Prostate gland (tissue), 2 donors: ENCODE measurements at regions not wholly inside any gene's neighbourhood (a gene's known extent, or its start where the extent isn't known, plus 50 kb on each side); places are given as distances from the start of the nearest gene placed in this dataset.

ENCODE experiments used
- DNase-seq: peaks from one replicate; pipeline ENCODE4 v3.0.0-alpha.2; 2019; ENCODE audit warnings: low spot score
- H3K27ac ChIP-seq, 2 donors: fragments of 200-600 bp; sonication (generic); 2 replicates each; pipeline ENCODE4 v1.5.1; 2017 to 2019
- H3K27me3 ChIP-seq: fragments of 200-600 bp; sonication (generic); replicated peaks from 2 replicates; pipeline ENCODE4 v1.5.1; 2019; ENCODE audit not compliant: insufficient read depth
- H3K36me3 ChIP-seq, 2 donors: fragments of 200-600 bp; sonication (generic); 1 replicate in 1 of 2; 2 replicates in 1 of 2; pipeline versions ENCODE4 v1.5.1 to v1.8.1; 2017 to 2019
- H3K4me1 ChIP-seq: fragments of 200-600 bp; sonication (generic); replicated peaks from 2 replicates; pipeline ENCODE4 v1.5.1; 2019
- H3K4me3 ChIP-seq, 2 donors: fragments of 200-600 bp; sonication (generic); 2 replicates each; pipeline ENCODE4 v1.5.1; 2017 to 2019
- H3K9me3 ChIP-seq: fragments of 200-600 bp; sonication (generic); 2 replicates; pipeline ENCODE4 v1.5.1; 2017
- POLR2A ChIP-seq: fragments of 450-650 bp; IDR thresholded peaks from one replicate; pipeline ENCODE4 v1.6.1; 2016; ENCODE audit warnings: antibody characterized with exemption, mild to moderate bottlenecking
- POLR2AphosphoS5 ChIP-seq: sonication (generic); formaldehyde crosslinking; IDR thresholded peaks from one replicate; pipeline ENCODE4 v1.6.1; 2017; ENCODE audit warnings: antibody characterized with exemption
- WGBS: methylation state at CpG from one replicate; pipeline ENCODE4 v1.1.5; 2018; 5-methylcytosine and 5-hydroxymethylcytosine counted together
- intact Hi-C: fragments of 100-400 bp; cut with DNase I; formaldehyde crosslinking; loops from one replicate; pipeline ENCODE4 v1.14.2; 2022
- TF ChIP-seq, protein P1 (sequence below), 4 experiments: fragments of 200-600 bp in 2 of 4; fragments of 450-650 bp in 2 of 4; sonication (generic) in 2 of 4; IDR thresholded peaks; 1 replicate in 3 of 4; 2 replicates in 1 of 4; pipeline ENCODE4 v1.5.1; 2016 to 2019; ENCODE audit warnings: antibody characterized with exemption in 4 of 4, mild to moderate bottlenecking in 2 of 4, moderate library complexity in 2 of 4

DNA sequence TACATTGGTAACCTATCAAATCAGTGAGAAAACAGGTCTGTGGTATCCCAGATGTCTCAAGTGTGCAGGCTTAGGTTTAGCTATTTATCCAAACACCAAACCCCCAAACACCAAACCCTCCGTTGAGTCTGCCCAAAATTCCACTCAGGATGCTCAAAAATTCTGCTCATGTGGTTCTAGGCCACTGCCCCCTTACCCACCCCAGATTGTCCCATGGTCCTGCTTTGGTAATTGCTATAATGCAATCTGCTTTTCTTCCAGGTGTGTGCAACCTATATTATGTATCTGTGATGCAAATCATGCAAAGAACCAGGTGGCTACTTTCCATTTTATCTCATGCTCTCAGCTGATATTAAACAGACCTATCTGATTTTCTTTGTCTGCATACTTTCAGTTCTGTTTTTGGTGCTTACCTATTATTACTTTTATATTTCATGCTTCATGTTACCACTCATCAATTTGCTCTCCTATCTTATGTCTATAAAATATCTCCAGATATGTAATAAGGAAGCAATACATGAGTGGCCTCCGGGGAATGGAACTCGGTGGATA, 123.7 kb downstream of the TOMM20 start:
- Histone ChIP-seq H3K4me3 (no peak overlapping the region), H3K4me1 (no peaks in the 10 kb centered on the region), H3K9me3 (no peaks in the 10 kb centered on the region), H3K36me3 (no peaks in the 10 kb centered on the region), H3K27ac (no peak overlapping the region), H3K27me3 (no peaks in the 10 kb centered on the region)
- WGBS, result 95% methylated on average over 3 of the region's 3 CpGs
- intact Hi-C loops, result no loop called here
- no peak for DNase-seq
- TF ChIP-seq POLR2AphosphoS5 (no peak), POLR2A (no peak)
- TF ChIP-seq, protein P1, sequence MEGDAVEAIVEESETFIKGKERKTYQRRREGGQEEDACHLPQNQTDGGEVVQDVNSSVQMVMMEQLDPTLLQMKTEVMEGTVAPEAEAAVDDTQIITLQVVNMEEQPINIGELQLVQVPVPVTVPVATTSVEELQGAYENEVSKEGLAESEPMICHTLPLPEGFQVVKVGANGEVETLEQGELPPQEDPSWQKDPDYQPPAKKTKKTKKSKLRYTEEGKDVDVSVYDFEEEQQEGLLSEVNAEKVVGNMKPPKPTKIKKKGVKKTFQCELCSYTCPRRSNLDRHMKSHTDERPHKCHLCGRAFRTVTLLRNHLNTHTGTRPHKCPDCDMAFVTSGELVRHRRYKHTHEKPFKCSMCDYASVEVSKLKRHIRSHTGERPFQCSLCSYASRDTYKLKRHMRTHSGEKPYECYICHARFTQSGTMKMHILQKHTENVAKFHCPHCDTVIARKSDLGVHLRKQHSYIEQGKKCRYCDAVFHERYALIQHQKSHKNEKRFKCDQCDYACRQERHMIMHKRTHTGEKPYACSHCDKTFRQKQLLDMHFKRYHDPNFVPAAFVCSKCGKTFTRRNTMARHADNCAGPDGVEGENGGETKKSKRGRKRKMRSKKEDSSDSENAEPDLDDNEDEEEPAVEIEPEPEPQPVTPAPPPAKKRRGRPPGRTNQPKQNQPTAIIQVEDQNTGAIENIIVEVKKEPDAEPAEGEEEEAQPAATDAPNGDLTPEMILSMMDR (IDR thresholded peaks at IDR 0.05), result no peak

DNA sequence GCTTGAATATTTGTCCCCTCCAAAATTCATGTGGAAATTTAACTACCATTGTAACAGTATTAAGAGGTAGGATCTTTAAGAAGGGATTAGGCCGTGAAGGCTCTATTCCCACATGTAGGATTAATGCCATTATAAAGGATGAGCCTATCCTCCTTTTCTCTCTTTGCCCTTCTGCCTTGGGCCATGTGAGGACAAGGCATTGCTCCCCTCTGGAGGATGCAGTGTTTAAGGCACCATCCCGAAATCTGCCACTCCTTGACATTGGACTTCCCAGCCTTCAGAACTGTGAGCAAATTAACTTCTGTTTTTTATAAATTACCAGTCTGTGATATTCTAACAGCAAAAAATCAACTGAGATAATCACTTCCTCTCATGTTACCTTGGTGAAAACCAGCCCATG, 124.4 kb downstream of the TOMM20 start:
- Histone ChIP-seq H3K4me1 (no peaks in the 10 kb centered on the region), H3K9me3 (no peaks in the 10 kb centered on the region), H3K27ac (no peak overlapping the region), H3K36me3 (no peaks in the 10 kb centered on the region), H3K27me3 (no peaks in the 10 kb centered on the region), H3K4me3 (no peak overlapping the region)
- intact Hi-C loops, result no loop called here
- TF ChIP-seq, protein P1 (IDR thresholded peaks at IDR 0.05), result no peak
- no peak for TF ChIP-seq POLR2A
- WGBS, result 100% methylated on average over 2 of the region's 2 CpGs
- DNase-seq, result no peak

DNA sequence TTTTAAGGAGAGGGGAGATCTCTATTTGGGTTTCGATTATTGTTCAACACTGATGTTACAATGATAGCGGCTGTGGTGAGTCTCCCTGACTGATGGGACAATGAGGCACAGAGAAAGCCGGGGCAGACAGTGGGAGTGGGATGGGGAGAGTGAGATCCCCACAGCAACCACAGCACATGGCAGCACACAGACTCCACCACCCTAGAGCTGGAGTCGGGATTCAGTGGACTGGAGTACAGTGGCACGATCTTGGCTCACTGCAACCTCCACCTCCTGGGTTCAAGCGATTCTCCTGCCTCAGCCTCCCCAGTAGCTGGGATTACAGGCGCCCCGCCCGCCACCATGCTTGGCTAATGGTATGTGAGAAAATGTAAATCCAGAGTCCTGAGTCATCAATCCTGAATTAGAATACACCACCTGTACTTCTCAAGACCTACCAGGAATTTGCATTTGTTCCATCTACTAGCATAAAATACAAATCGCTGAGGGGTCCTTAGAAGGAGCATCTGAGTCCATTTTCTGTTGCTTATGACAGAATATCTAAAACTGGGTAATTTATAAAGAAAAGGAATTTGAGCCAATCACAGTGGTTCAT, 125.8 kb downstream of the TOMM20 start:
- Histone ChIP-seq H3K4me3 (no peak overlapping the region), H3K4me1 (peaks cover 8% of the 10 kb centered on the region), H3K9me3 (no peaks in the 10 kb centered on the region), H3K27ac (no peak overlapping the region), H3K27me3 (no peaks in the 10 kb centered on the region), H3K36me3 (no peaks in the 10 kb centered on the region)
- WGBS, result 97% methylated on average over 10 of the region's 10 CpGs
- TF ChIP-seq, protein P1 (IDR thresholded peaks at IDR 0.05), result no peak
- no peak for TF ChIP-seq POLR2AphosphoS5
- TF ChIP-seq POLR2A, result no peak
- intact Hi-C loops, result no loop called here
- no peak for DNase-seq

DNA sequence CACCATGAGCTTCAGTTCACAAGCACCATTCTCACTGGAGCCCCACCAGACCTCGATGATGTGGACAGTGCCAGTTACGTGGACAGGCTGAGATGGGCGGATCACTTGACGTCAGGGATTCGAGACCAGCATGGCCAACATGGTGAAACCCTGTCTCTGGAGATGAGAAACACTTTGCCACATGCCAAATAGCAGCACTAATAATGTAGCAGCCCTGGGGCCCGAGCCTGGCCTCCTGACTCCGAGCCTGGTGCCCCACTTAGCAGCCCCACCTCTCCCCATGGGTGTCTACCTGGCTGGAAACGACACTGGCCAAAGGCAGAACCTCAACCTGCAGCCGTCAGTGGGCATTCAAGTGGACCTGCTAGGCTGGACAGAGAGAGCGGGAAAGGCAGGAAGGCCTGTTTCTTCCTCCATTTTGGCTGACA, 129.1 kb downstream of the TOMM20 start:
- WGBS, result 97% methylated on average over 10 of the region's 10 CpGs
- intact Hi-C loops, result loop anchor here (5.0 kb wide), 2 partner anchors 48 to 78 kb away; no protein-coding TSS in a partner anchor

More for the DNA sequence above, 129.1 kb downstream of the TOMM20 start:
- H3K36me3 ChIP-seq, result no peaks in the 10 kb centered on the region
- no peak overlapping the region for H3K27ac ChIP-seq
- TF ChIP-seq POLR2AphosphoS5 (no peak), POLR2A (no peak)
- TF ChIP-seq, protein P1 (IDR thresholded peaks at IDR 0.05), result no peak
- no peak for DNase-seq
- no peaks in the 10 kb centered on the region for H3K27me3 ChIP-seq
- no peaks in the 10 kb centered on the region for H3K9me3 ChIP-seq
- H3K4me1 ChIP-seq, result peaks cover 12% of the 10 kb centered on the region
- no peak overlapping the region for H3K4me3 ChIP-seq
